LNCaP clone FGC (cell line): ENCODE measurements at regions not wholly inside any gene's neighbourhood (a gene's known extent, or its start where the extent isn't known, plus 50 kb on each side); places are given as distances from the start of the nearest gene placed in this dataset.

ENCODE experiments used
- DNase-seq: peaks from one replicate; pipeline ENCODE4 v3.0.0-alpha.2; 2011; ENCODE audit warnings: low read depth
- H3K4me3 ChIP-seq: 2 replicates; pipeline ENCODE4 v1.5.1; 2011; ENCODE audit warnings: mild to moderate bottlenecking, low read depth, low read length, control low read depth
- CTCF ChIP-seq: IDR thresholded peaks from 2 replicates; pipeline ENCODE4 v1.5.1; 2012; ENCODE audit warnings: mild to moderate bottlenecking; ENCODE audit not compliant: control insufficient read depth, insufficient read depth; ENCODE audit errors: extremely low read depth

- no peak overlapping the region for H3K4me3 ChIP-seq
- no peak for DNase-seq
- TF ChIP-seq CTCF, result no peak
Observed at GRCh38 chr2:236748801-236749200, 179.2 kb downstream of the ACKR3 start.

DNA sequence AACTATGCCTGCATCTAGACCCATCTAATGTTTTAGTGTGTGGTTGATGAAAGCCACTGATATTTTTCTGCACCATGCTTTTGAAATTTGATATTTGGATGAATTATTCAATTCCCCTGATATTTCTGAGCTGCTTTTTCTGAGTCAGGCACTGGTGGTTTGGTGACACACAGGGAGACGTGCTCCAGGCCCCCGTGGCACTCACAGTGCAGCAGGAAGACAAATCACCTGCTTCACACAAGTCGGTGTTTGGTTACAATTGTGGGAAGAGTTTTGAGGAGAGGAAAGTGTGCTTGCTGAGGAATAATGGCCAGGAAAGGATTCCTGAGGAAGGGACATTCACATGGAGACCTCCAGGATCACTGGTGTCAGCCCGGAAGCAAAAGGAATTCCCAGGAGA is 179.7 kb downstream of the ACKR3 start:
- no peak overlapping the region for H3K4me3 ChIP-seq
- DNase-seq, result no peak
- TF ChIP-seq CTCF, result no peak

DNA sequence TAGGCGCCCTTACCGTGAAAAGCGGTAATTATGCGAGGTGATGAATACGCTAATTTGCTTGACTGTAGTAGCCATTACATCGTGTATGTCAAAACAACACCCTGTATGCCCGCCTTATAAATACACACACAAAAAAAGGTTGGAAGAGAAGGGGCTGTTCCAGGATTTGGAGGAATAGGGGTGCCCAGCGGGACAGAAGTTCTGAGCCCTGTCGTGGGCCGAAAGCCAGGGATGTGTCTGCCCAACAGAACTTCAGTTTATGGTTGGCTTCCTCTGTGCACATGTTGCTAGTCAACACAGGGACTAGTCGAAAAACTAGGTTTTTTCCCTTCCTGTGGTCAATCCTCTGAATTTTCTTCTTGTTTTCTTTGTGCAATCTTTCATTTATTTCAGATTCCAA is 182.5 kb downstream of the ACKR3 start:
- H3K4me3 ChIP-seq, result no peak overlapping the region
- no peak for DNase-seq
- TF ChIP-seq CTCF, result no peak

GRCh38 chr2:236753606-236754270 is 184.1 kb downstream of the ACKR3 start:
- peak; percentile 7 for DNase-seq
- TF ChIP-seq CTCF, result no peak
- H3K4me3 ChIP-seq, result no peak overlapping the region

- H3K4me3 ChIP-seq, result no peak overlapping the region
- no peak for TF ChIP-seq CTCF
- DNase-seq, result no peak
Observed at GRCh38 chr2:236754271-236754944, 184.8 kb downstream of the ACKR3 start.

GRCh38 chr2:236755278-236755840 is 185.7 kb downstream of the ACKR3 start:
- TF ChIP-seq CTCF, result no peak
- no peak for DNase-seq
- no peak overlapping the region for H3K4me3 ChIP-seq

DNA sequence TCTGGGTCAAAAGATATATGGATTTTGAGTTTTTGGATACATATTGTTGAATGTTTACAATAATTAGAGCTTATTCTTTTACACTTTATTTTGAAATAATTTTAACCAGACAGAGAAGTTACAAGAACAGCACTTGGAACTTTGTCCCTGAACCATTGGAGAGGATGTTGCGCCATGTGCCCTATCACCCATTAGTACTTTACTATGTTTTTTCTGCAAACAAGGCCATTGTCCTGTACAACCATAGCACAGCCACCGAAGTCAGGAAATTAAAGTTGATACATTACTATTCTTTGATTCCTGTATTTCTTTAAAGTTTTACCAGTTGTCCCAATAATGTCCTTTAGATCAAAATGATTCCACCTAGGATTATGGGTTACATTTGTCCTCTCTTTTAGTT is 188.8 kb downstream of the ACKR3 start:
- no peak overlapping the region for H3K4me3 ChIP-seq
- DNase-seq, result no peak
- TF ChIP-seq CTCF, result no peak
